H54 (cell line): ENCODE measurements at regions not wholly inside any gene's neighbourhood (a gene's known extent, or its start where the extent isn't known, plus 50 kb on each side); places are given as distances from the start of the nearest gene placed in this dataset.
"Not testable (repeated sequence)": the region's sequence is repeated elsewhere in the genome, so short reads cannot be mapped to it uniquely, and the experiment has no call there.

Source experiments
- DNase-seq: peaks from one replicate; pipeline ENCODE4 v3.0.0; 2011; ENCODE audit warnings: low spot score, mixed read lengths; ENCODE audit not compliant: insufficient read length
- FAIRE-seq: peaks from 3 replicates; lab custom pipeline; 2011; peaks lifted over from hg19 to GRCh38; lab: Jason Lieb, UNC
- POLR2A ChIP-seq: IDR thresholded peaks from 2 replicates; pipeline ENCODE4 v1.6.1; 2011; ENCODE audit warnings: low read depth, mild to moderate bottlenecking, low read length

GRCh38 chr1:73194965-73195364 lies 912.6 kb upstream of the NEGR1 start:
- FAIRE-seq = no peak
- DNase-seq = no peak
- TF ChIP-seq POLR2A = no peak

- FAIRE-seq = not testable (repeated sequence)
Measured at GRCh38 chr1:73183581-73183980, 901.2 kb upstream of the NEGR1 start.

GRCh38 chr1:73181190-73181540 lies 898.8 kb upstream of the NEGR1 start:
- TF ChIP-seq POLR2A = no peak
- FAIRE-seq (no peak), DNase-seq (no peak)

More at GRCh38 chr1:73183581-73183980, 901.2 kb upstream of the NEGR1 start:
- not testable (repeated sequence) for DNase-seq

DNA sequence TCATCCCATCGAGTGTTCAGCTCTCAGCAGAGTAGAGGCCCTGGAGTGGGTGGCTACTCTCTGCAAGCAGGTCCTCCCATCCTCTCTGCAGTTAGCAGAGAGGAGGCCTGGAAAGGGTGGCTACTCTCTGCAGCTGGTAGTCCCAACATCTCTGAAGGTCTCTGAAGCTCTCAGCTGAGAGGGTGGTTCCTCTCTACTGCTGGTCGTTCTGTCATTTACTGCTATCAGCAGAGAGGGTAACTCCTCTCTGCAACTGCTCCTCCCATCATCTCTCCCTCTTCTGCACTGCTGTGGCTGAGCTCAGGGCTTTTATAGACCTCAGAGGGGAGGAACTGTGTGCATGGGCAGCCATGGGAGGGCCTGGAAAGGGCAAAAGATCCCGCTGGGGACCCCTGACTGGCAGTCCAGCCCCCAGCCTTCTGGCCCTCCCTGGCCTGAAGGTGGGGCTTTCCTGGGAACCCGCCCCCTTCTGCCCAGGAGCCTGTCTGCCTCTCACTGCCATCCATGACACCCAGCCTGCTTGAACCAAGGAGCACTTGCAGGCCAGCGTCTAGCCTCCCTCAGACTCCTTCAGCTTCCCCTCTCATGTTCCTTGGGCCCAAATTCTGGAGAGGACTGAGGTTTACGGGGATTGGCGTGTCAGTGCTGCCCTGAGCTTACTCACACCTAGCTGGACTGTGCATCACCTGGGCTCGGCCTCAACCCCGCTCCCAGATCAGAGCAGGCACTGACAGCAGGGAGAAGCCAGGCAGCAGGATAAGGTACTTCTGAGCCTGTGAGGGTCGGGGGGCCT lies 898.3 kb upstream of the NEGR1 start:
- DNase-seq = no peak
- no peak for TF ChIP-seq POLR2A
- no peak for FAIRE-seq

DNA sequence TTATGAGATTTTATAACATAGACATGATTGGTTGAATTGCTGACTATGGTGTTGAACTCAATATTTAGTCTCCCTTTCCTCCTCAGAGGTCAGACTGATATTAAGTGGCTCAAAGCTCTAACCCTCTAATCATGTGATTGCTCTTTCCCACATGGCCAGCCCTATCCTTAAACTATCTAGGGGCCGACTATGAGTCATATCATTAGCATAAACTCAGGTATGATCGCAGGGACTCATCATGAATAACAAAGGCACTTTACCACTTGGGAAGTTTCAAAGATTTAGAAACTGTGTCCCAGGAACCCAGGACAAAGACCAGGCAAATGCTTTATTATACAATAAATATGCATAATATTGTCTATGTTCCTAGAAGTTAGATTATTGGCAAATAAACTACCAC lies 894.6 kb upstream of the NEGR1 start:
- no peak for TF ChIP-seq POLR2A
- no peak for FAIRE-seq
- DNase-seq = no peak

- DNase-seq = no peak
- no peak for FAIRE-seq
- no peak for TF ChIP-seq POLR2A
Measured at GRCh38 chr1:73167009-73167657, 884.8 kb upstream of the NEGR1 start.

DNA sequence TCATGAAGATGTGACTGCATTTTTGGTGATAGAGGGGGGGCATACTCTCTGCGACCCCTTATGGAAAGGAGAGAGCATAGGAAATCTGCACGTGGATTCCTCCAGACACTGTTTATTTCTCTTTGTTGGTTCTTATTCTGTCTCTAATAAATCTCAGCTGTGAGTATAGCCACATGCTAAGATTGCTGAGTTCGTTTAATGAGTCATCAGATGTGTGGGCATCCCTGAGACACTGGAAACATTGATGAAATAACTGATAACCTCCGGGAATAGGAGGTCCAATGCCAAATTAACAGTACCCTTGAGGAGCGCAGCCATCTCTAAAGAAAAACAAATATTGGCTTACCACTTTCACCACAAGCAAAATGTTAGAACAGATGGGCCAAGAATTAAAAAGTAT lies 880.2 kb upstream of the NEGR1 start:
- no peak for TF ChIP-seq POLR2A
- DNase-seq = peak; percentile 9
- FAIRE-seq = peak; percentile 33

DNA sequence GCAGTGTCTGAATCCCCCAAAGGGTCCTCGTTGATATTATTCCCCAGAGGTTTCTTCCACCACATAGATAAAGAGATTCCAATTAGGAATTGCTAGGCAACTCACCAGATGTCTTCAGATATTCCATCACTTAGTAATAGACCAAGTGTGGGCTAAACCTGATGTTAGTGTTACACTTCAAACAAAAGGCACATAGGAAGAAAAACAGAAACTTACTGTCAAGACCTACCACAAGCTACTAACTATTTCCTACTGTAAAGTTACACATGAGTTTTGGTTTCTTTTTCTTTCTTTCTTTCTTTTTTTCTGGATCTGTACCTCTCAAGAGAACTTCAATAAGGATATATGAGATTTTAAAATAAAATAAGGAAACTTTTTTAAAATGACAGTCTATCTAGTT lies 879.1 kb upstream of the NEGR1 start:
- no peak for TF ChIP-seq POLR2A
- DNase-seq = no peak
- FAIRE-seq = no peak

GRCh38 chr1:73160759-73161158 lies 878.4 kb upstream of the NEGR1 start:
- DNase-seq (no peak), FAIRE-seq (no peak)
- TF ChIP-seq POLR2A = no peak

- no peak for FAIRE-seq
Measured at GRCh38 chr1:73144311-73144710, 862.0 kb upstream of the NEGR1 start.

GRCh38 chr1:73136975-73137374 lies 854.6 kb upstream of the NEGR1 start:
- FAIRE-seq = no peak
- no peak for TF ChIP-seq POLR2A
- DNase-seq = no peak

More at GRCh38 chr1:73144311-73144710, 862.0 kb upstream of the NEGR1 start:
- TF ChIP-seq POLR2A = no peak
- no peak for DNase-seq

DNA sequence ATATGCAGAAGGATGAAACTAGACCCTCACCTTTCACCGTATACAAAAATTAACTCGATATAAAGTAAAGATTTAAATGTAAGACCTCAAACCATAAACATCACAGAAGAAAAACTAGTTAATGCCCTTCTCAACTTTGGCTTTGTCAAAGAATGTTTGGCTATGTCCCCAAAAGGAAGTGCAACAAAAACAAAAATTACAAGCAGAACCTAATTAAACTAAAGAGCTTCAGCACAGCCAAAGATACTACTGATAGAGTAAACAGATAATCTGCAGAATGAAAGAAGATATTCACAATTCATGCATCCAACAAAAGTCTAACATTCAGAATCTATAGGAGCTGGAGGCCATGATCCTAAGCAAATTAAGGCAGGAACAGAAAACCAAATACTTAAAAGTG lies 824.6 kb upstream of the NEGR1 start:
- DNase-seq = no peak
- no peak for FAIRE-seq

GRCh38 chr1:73105755-73106154 lies 823.4 kb upstream of the NEGR1 start:
- no peak for TF ChIP-seq POLR2A
- FAIRE-seq (no peak), DNase-seq (no peak)

More for the DNA sequence above, 824.6 kb upstream of the NEGR1 start:
- no peak for TF ChIP-seq POLR2A

DNA sequence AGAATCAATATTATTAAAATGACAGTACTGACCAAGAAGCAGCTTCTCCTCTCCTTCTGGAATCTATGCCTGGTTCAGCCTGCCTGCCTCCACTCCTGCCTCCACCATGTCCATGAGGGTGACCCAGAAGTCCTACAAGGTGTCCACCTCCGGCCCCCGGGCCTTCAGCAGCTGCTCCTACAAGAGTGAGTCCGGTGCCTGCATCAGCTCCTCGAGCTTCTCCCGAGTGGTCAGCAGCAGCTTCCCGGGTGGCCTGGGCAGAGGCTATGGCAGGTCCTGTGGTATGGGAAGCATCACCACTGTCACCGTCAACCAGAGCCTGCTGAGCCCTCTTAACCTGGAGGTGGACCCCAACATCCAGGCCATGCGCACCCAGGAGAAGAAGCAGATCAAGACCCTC lies 822.4 kb upstream of the NEGR1 start:
- TF ChIP-seq POLR2A = no peak
- no peak for FAIRE-seq
- DNase-seq = no peak

DNA sequence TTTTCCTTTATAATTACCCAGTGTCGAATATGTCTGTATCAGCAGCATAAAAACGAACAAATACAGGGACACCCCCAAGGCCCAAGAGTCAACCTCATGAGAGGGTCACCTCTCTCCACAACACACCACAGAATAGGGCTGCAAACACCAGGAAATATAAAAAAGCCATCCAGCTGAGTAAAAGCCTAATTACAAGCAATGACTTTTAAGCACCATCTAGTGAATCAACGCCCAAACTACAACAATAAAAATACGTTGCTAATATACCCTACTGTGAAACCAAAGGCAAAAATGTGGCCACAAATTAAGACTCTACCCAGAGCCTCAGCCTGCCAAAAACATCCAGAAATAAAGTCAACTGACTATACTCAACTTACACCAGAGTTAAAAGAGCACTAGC lies 817.9 kb upstream of the NEGR1 start:
- TF ChIP-seq POLR2A = no peak
- DNase-seq = no peak
- FAIRE-seq = no peak
